Skeletal muscle satellite cell (primary cell): ENCODE measurements at regions not wholly inside any gene's neighbourhood (a gene's known extent, or its start where the extent isn't known, plus 50 kb on each side); places are given as distances from the start of the nearest gene placed in this dataset.

Experiments
- H3K27me3 ChIP-seq: 2 replicates; pipeline ENCODE4 v1.7.0; 2013; ENCODE audit warnings: low read length; ENCODE audit not compliant: control insufficient read depth, insufficient read depth
- H3K36me3 ChIP-seq: 2 replicates; pipeline ENCODE4 v1.7.0; 2013; ENCODE audit warnings: mild to moderate bottlenecking, control low read depth, low read length; ENCODE audit not compliant: insufficient read depth
- H3K4me1 ChIP-seq: 2 replicates; pipeline ENCODE4 v1.7.0; 2013; ENCODE audit warnings: low read length; ENCODE audit not compliant: control insufficient read depth, insufficient read depth
- H3K4me2 ChIP-seq: 2 replicates; pipeline ENCODE4 v1.7.0; 2013; ENCODE audit warnings: mild to moderate bottlenecking, low read length
- H3K4me3 ChIP-seq: 2 replicates; pipeline ENCODE4 v1.7.0; 2013; ENCODE audit warnings: low read length
- H3K9ac ChIP-seq: 2 replicates; pipeline ENCODE4 v1.7.0; 2013; ENCODE audit warnings: mild to moderate bottlenecking, low read depth, low read length, moderate library complexity
- H3K9me3 ChIP-seq: replicated peaks from 2 replicates; pipeline ENCODE4 v1.7.0; 2013; ENCODE audit warnings: mild to moderate bottlenecking, control low read depth, low read length

GRCh38 chr1:182127656-182128055 is 66.1 kb upstream of the ZNF648 start:
- Histone ChIP-seq H3K27me3 (peaks cover 24% of the 10 kb centered on the region), H3K9ac (no peak overlapping the region), H3K36me3 (no peaks in the 10 kb centered on the region), H3K9me3 (no peaks in the 10 kb centered on the region), H3K4me2 (no peak overlapping the region), H3K4me3 (no peak overlapping the region), H3K4me1 (no peaks in the 10 kb centered on the region)

GRCh38 chr1:182126272-182126800 is 64.8 kb upstream of the ZNF648 start:
- Histone ChIP-seq H3K4me2 (no peak overlapping the region), H3K27me3 (peaks cover 29% of the 10 kb centered on the region), H3K4me3 (no peak overlapping the region), H3K4me1 (no peaks in the 10 kb centered on the region), H3K36me3 (no peaks in the 10 kb centered on the region), H3K9ac (no peak overlapping the region), H3K9me3 (no peaks in the 10 kb centered on the region)

DNA sequence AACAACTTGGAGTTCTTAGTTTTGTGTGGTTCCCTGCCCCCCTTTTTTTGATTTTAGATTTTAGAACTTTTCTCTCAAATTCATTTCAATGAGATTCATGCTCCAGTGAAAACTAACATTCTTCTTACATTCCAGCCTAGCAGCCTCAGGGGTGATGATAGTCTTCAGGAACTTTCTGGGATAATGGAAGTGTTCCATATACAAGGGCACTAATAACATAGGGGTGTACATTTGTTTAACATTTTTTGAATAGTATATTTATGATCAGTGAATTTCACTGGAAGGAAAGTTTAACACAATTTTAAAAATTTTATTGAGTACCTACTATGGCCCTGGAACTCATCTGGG is 61.4 kb upstream of the ZNF648 start:
- Histone ChIP-seq H3K4me1 (peaks cover 7% of the 10 kb centered on the region), H3K9me3 (no peaks in the 10 kb centered on the region), H3K4me2 (no peak overlapping the region), H3K4me3 (no peak overlapping the region), H3K9ac (no peak overlapping the region), H3K27me3 (peaks cover 29% of the 10 kb centered on the region), H3K36me3 (no peaks in the 10 kb centered on the region)

DNA sequence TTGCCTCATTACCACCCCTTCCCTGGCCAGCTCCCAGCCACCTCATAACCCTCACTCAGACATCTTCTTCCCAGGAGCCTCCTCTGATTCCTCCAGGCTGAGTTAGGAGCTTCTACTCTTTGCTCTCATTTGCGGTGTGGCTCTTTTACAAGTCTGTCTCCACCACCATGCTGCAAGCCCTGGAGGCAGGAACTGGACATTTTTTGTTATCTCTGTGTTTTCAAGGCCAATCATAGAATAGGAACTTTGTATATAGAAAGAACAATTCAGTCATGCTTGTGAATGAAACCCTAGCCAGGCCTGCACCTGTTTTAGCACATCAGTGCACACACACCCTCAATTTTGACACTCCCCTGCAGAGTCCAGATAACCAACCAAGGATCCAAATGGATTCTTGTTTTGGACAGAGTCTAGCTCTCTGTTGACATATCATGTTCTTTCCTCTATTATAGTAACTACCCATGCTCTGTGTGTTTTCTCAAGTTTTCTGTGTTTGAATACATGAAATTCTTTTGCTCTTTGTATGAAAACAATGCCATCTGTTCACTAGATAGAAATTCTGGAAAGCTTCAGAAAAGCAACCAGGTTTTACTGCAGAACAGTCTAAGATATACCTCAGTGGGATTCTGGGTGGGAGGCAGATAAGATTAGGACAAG is 60.9 kb upstream of the ZNF648 start:
- H3K4me2 ChIP-seq, result no peak overlapping the region
- H3K27me3 ChIP-seq, result peaks cover 30% of the 10 kb centered on the region
- no peak overlapping the region for H3K4me3 ChIP-seq

DNA sequence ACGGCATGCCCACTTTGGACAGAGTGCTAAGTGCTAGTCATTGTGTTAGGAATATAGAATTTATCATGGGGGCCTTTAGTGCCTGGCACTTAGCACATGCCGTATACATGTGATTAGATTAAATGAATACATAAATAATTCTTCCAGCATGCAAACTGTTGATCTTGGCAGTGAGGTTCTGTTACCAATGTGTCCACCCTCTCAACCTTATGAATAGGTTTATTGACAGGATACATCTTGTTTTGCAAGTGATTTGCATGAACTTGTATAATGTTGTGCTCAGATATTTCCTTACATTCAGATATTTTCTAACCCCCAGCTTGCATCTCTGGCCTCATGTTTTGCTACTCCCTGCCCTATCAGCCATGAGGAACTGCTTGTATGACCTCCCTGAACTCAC is 60.3 kb upstream of the ZNF648 start:
- no peak overlapping the region for H3K4me2 ChIP-seq
- no peak overlapping the region for H3K9ac ChIP-seq
- no peaks in the 10 kb centered on the region for H3K9me3 ChIP-seq
- H3K4me3 ChIP-seq, result no peak overlapping the region
- H3K36me3 ChIP-seq, result no peaks in the 10 kb centered on the region
- H3K27me3 ChIP-seq, result peaks cover 30% of the 10 kb centered on the region
- H3K4me1 ChIP-seq, result peaks cover 7% of the 10 kb centered on the region

More for the DNA sequence above, 60.9 kb upstream of the ZNF648 start:
- Histone ChIP-seq H3K9ac (no peak overlapping the region), H3K36me3 (no peaks in the 10 kb centered on the region), H3K9me3 (no peaks in the 10 kb centered on the region), H3K4me1 (peaks cover 7% of the 10 kb centered on the region)

GRCh38 chr1:182120411-182121258 is 59.1 kb upstream of the ZNF648 start:
- Histone ChIP-seq H3K4me1 (peaks cover 7% of the 10 kb centered on the region), H3K4me3 (no peak overlapping the region), H3K36me3 (no peaks in the 10 kb centered on the region), H3K9ac (no peak overlapping the region), H3K27me3 (peaks cover 33% of the 10 kb centered on the region), H3K9me3 (no peaks in the 10 kb centered on the region), H3K4me2 (no peak overlapping the region)

- H3K27me3 ChIP-seq, result peaks cover 36% of the 10 kb centered on the region
- H3K36me3 ChIP-seq, result no peaks in the 10 kb centered on the region
- no peaks in the 10 kb centered on the region for H3K9me3 ChIP-seq
- peaks cover 7% of the 10 kb centered on the region for H3K4me1 ChIP-seq
- no peak overlapping the region for H3K4me3 ChIP-seq
- H3K9ac ChIP-seq, result no peak overlapping the region
- H3K4me2 ChIP-seq, result no peak overlapping the region
Measured at GRCh38 chr1:182119631-182120030, 58.1 kb upstream of the ZNF648 start.

GRCh38 chr1:182118851-182119250 is 57.3 kb upstream of the ZNF648 start:
- Histone ChIP-seq H3K4me1 (peaks cover 7% of the 10 kb centered on the region), H3K9ac (no peak overlapping the region), H3K4me3 (no peak overlapping the region), H3K36me3 (no peaks in the 10 kb centered on the region), H3K9me3 (no peaks in the 10 kb centered on the region), H3K4me2 (no peak overlapping the region), H3K27me3 (peaks cover 40% of the 10 kb centered on the region)

DNA sequence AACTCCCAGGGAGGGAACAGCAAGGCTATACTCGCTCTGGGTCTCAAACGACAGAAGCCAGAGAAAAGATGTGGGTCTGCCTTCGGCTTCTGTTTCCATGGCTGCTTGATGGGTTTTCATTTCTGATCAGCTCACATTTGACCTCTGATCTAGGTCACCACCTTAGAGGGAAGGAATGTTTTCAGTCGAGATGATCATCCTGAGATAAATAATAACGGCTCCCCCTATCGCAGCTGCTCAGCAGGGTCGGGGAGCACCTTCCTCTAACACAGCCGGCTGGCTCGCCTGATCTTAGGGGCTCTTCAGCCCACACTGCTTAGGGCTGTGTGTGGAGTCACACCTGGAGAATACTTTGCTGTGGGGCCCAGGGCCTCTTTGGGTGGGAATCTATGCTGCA is 53.1 kb upstream of the ZNF648 start:
- Histone ChIP-seq H3K4me2 (no peak overlapping the region), H3K4me1 (no peaks in the 10 kb centered on the region), H3K9me3 (no peaks in the 10 kb centered on the region), H3K36me3 (no peaks in the 10 kb centered on the region), H3K27me3 (peaks cover 41% of the 10 kb centered on the region), H3K4me3 (no peak overlapping the region), H3K9ac (no peak overlapping the region)

- no peaks in the 10 kb centered on the region for H3K36me3 ChIP-seq
- no peak overlapping the region for H3K4me2 ChIP-seq
- H3K27me3 ChIP-seq, result peaks cover 41% of the 10 kb centered on the region
- H3K9ac ChIP-seq, result no peak overlapping the region
- H3K9me3 ChIP-seq, result no peaks in the 10 kb centered on the region
- no peaks in the 10 kb centered on the region for H3K4me1 ChIP-seq
- no peak overlapping the region for H3K4me3 ChIP-seq
Measured at GRCh38 chr1:182113879-182114626, 52.5 kb upstream of the ZNF648 start.

- Histone ChIP-seq H3K9ac (no peak overlapping the region), H3K4me2 (no peak overlapping the region), H3K36me3 (no peaks in the 10 kb centered on the region), H3K4me3 (no peak overlapping the region), H3K27me3 (peaks cover 23% of the 10 kb centered on the region), H3K4me1 (no peaks in the 10 kb centered on the region), H3K9me3 (no peaks in the 10 kb centered on the region)
Measured at GRCh38 chr1:182111496-182111895, 50.0 kb upstream of the ZNF648 start.
